Trophoblast cell (in vitro differentiated cells and primary cell): ENCODE measurements at regions not wholly inside any gene's neighbourhood (a gene's known extent, or its start where the extent isn't known, plus 50 kb on each side); places are given as distances from the start of the nearest gene placed in this dataset.

Experiments
- DNase-seq, 2 donors: peaks; one replicate each; pipeline ENCODE4 v3.0.0-alpha.2; 2016
- H2AFZ ChIP-seq: 2 replicates; pipeline ENCODE4 v1.6.1; 2013; ENCODE audit warnings: low read length, moderate library complexity, mild to moderate bottlenecking; ENCODE audit not compliant: insufficient read depth, poor library complexity
- H2AK5ac ChIP-seq: 2 replicates; pipeline ENCODE4 v1.6.1; 2013; ENCODE audit warnings: mild to moderate bottlenecking, low read length
- H2BK120ac ChIP-seq: 2 replicates; pipeline ENCODE4 v1.6.1; 2013; ENCODE audit warnings: low read length, mild to moderate bottlenecking, moderate library complexity; ENCODE audit not compliant: insufficient read depth, poor library complexity
- H2BK12ac ChIP-seq: 2 replicates; pipeline ENCODE4 v1.6.1; 2013; ENCODE audit warnings: mild to moderate bottlenecking, low read length, moderate library complexity
- H2BK5ac ChIP-seq: 2 replicates; pipeline ENCODE4 v1.6.1; 2013; ENCODE audit warnings: low read length, low read depth, moderate library complexity, mild to moderate bottlenecking; ENCODE audit not compliant: poor library complexity
- H3K14ac ChIP-seq: 2 replicates; pipeline ENCODE4 v1.6.1; 2013; ENCODE audit warnings: mild to moderate bottlenecking, low read length
- H3K18ac ChIP-seq: 2 replicates; pipeline ENCODE4 v1.6.1; 2013; ENCODE audit warnings: mild to moderate bottlenecking, low read length
- H3K23ac ChIP-seq: 2 replicates; pipeline ENCODE4 v1.6.1; 2013; ENCODE audit warnings: low read length
- H3K27ac ChIP-seq: 2 replicates; pipeline ENCODE4 v1.5.1; 2013; ENCODE audit warnings: low read depth, mild to moderate bottlenecking, inconsistent platforms, low read length, moderate library complexity
- H3K27me3 ChIP-seq: 2 replicates; pipeline ENCODE4 v1.6.1; 2013; ENCODE audit warnings: inconsistent platforms, mild to moderate bottlenecking, low read length, moderate library complexity; ENCODE audit not compliant: insufficient read depth
- H3K36me3 ChIP-seq, 2 experiments: 1 replicate in 1 of 2; 2 replicates in 1 of 2; pipeline ENCODE4 v1.6.1; 2013; ENCODE audit warnings: low read length in 2 of 2, mild to moderate bottlenecking in 2 of 2, moderate library complexity in 1 of 2; ENCODE audit not compliant: insufficient read depth in 2 of 2, control insufficient read depth in 1 of 2
- H3K4ac ChIP-seq: 2 replicates; pipeline ENCODE4 v1.6.1; 2013; ENCODE audit warnings: low read depth, mild to moderate bottlenecking, low read length, moderate library complexity
- H3K4me1 ChIP-seq, 2 experiments: 1 replicate in 1 of 2; 2 replicates in 1 of 2; pipeline ENCODE4 v1.6.1; 2013; ENCODE audit warnings: low read length in 2 of 2, mild to moderate bottlenecking in 2 of 2, moderate library complexity in 1 of 2; ENCODE audit not compliant: insufficient read depth in 2 of 2, control insufficient read depth in 1 of 2
- H3K4me2 ChIP-seq: 2 replicates; pipeline ENCODE4 v1.6.1; 2013; ENCODE audit warnings: inconsistent platforms, mild to moderate bottlenecking, low read length, moderate library complexity
- H3K4me3 ChIP-seq: 2 replicates; pipeline ENCODE4 v1.5.1; 2013; ENCODE audit warnings: mild to moderate bottlenecking, low read depth, low read length, inconsistent platforms
- H3K79me1 ChIP-seq: one replicate; pipeline ENCODE4 v1.6.1; 2013; ENCODE audit warnings: low read length
- H3K79me2 ChIP-seq: 2 replicates; pipeline ENCODE4 v1.6.1; 2013; ENCODE audit warnings: low read length, mild to moderate bottlenecking; ENCODE audit not compliant: control insufficient read depth, insufficient read depth, poor library complexity
- H3K9ac ChIP-seq: 2 replicates; pipeline ENCODE4 v1.6.1; 2013; ENCODE audit warnings: mild to moderate bottlenecking, low read length
- H3K9me3 ChIP-seq: 2 replicates; pipeline ENCODE4 v1.6.1; 2013; ENCODE audit warnings: low read depth, mild to moderate bottlenecking, control low read depth, inconsistent platforms, low read length; ENCODE audit not compliant: insufficient read depth
- H4K12ac ChIP-seq: 2 replicates; pipeline ENCODE4 v1.6.1; 2013; ENCODE audit warnings: low read depth, mild to moderate bottlenecking, low read length, moderate library complexity
- H4K8ac ChIP-seq: 2 replicates; pipeline ENCODE4 v1.6.1; 2013; ENCODE audit warnings: low read depth, mild to moderate bottlenecking, low read length, moderate library complexity
- H4K91ac ChIP-seq: one replicate; pipeline ENCODE4 v1.6.1; 2013; ENCODE audit warnings: low read depth, mild to moderate bottlenecking, low read length, moderate library complexity
- WGBS: extraction: QIAGEN DNeasy Blood & Tissue Kit; methylation state at CpG from one replicate; pipeline ENCODE4 v1.1.7; 2013; ENCODE audit warnings: missing lambda C conversion rate; ENCODE audit not compliant: insufficient read length, insufficient coverage; ENCODE audit errors: extremely low coverage; 5-methylcytosine and 5-hydroxymethylcytosine counted together

- Histone ChIP-seq H3K9me3 (no peaks in the 10 kb centered on the region), H3K79me2 (no peaks in the 10 kb centered on the region), H3K14ac (no peak overlapping the region), H3K9ac (no peak overlapping the region), H3K4me3 (no peak overlapping the region), H4K8ac (no peak overlapping the region), H2BK5ac (no peak overlapping the region), H3K4ac (no peak overlapping the region), H4K91ac (no peak overlapping the region), H3K27ac (no peak overlapping the region), H2BK12ac (no peak overlapping the region), H3K4me2 (no peak overlapping the region), H4K12ac (no peak overlapping the region), H3K27me3 (no peaks in the 10 kb centered on the region), H2AK5ac (no peak overlapping the region), H3K79me1 (peaks cover 7% of the 10 kb centered on the region), H3K36me3 (no peaks in the 10 kb centered on the region), H2AFZ (no peak overlapping the region), H3K4me1 (peaks cover 5 to 15% of the 10 kb centered on the region in 2 experiments), H3K18ac (no peak overlapping the region), H2BK120ac (no peak overlapping the region), H3K23ac (no peak overlapping the region)
- WGBS, result no CpG with 5 or more reads among the region's 2 CpGs
- DNase-seq, result no peak
Measured at GRCh38 chr12:25659621-25660020, 106.5 kb upstream of the LMNTD1 start.

- Histone ChIP-seq H4K91ac (no peak overlapping the region), H3K27me3 (no peaks in the 10 kb centered on the region), H2BK12ac (no peak overlapping the region), H2AFZ (no peak overlapping the region), H3K4me1 (no peaks in the 10 kb centered on the region), H4K12ac (no peak overlapping the region), H3K27ac (no peak overlapping the region), H3K9ac (no peak overlapping the region), H2BK120ac (no peak overlapping the region), H3K18ac (no peak overlapping the region), H2BK5ac (no peak overlapping the region), H3K9me3 (no peaks in the 10 kb centered on the region), H3K14ac (no peak overlapping the region), H4K8ac (no peak overlapping the region), H2AK5ac (no peak overlapping the region), H3K79me2 (no peaks in the 10 kb centered on the region), H3K36me3 (no peaks in the 10 kb centered on the region), H3K4me3 (no peak overlapping the region), H3K79me1 (no peaks in the 10 kb centered on the region), H3K23ac (no peak overlapping the region), H3K4me2 (no peak overlapping the region), H3K4ac (no peak overlapping the region)
- WGBS, result 100% methylated on average over 1 of the region's 5 CpGs
- DNase-seq, result peak in 1 of 2 donors; percentile 12
Measured at GRCh38 chr12:25670076-25671055, 117.3 kb upstream of the LMNTD1 start.

- H3K4me1 ChIP-seq, result no peaks in the 10 kb centered on the region
- DNase-seq, result no peak
- H3K27me3 ChIP-seq, result no peaks in the 10 kb centered on the region
- no peak overlapping the region for H4K12ac ChIP-seq
- H3K9ac ChIP-seq, result no peak overlapping the region
- no peaks in the 10 kb centered on the region for H3K79me2 ChIP-seq
- H4K91ac ChIP-seq, result no peak overlapping the region
- no peak overlapping the region for H3K4me3 ChIP-seq
- no peak overlapping the region for H2AK5ac ChIP-seq
- no peak overlapping the region for H4K8ac ChIP-seq
- H3K23ac ChIP-seq, result no peak overlapping the region
- H3K79me1 ChIP-seq, result no peaks in the 10 kb centered on the region
- H3K9me3 ChIP-seq, result no peaks in the 10 kb centered on the region
- H3K18ac ChIP-seq, result no peak overlapping the region
- H2BK120ac ChIP-seq, result no peak overlapping the region
- no peak overlapping the region for H2AFZ ChIP-seq
- no peak overlapping the region for H3K4me2 ChIP-seq
- H3K4ac ChIP-seq, result no peak overlapping the region
- no CpG with 5 or more reads among the region's 2 CpGs for WGBS
- H3K14ac ChIP-seq, result no peak overlapping the region
- no peak overlapping the region for H2BK5ac ChIP-seq
- H2BK12ac ChIP-seq, result no peak overlapping the region
- H3K27ac ChIP-seq, result no peak overlapping the region
- H3K36me3 ChIP-seq, result no peaks in the 10 kb centered on the region
Measured at GRCh38 chr12:25675808-25676207, 122.7 kb upstream of the LMNTD1 start.

- Histone ChIP-seq H3K23ac (no peak overlapping the region), H3K27me3 (no peaks in the 10 kb centered on the region), H3K4me3 (no peak overlapping the region), H3K4ac (no peak overlapping the region), H3K4me2 (no peak overlapping the region), H3K18ac (no peak overlapping the region), H4K8ac (no peak overlapping the region), H4K12ac (no peak overlapping the region), H3K79me2 (no peaks in the 10 kb centered on the region), H3K14ac (no peak overlapping the region), H3K36me3 (no peaks in the 10 kb centered on the region), H2AK5ac (no peak overlapping the region), H4K91ac (no peak overlapping the region), H3K79me1 (no peaks in the 10 kb centered on the region), H3K9me3 (no peaks in the 10 kb centered on the region), H2BK5ac (no peak overlapping the region), H2BK12ac (no peak overlapping the region), H2BK120ac (no peak overlapping the region), H2AFZ (no peak overlapping the region), H3K4me1 (no peaks in the 10 kb centered on the region), H3K27ac (no peak overlapping the region), H3K9ac (no peak overlapping the region)
- DNase-seq, result peak; percentile 74 to 81
- WGBS, result no CpG with 5 or more reads among the region's 4 CpGs
Measured at GRCh38 chr12:25677232-25677937, 124.3 kb upstream of the LMNTD1 start.
